RPMI7951 (cell line): ENCODE measurements at regions not wholly inside any gene's neighbourhood (a gene's known extent, or its start where the extent isn't known, plus 50 kb on each side); places are given as distances from the start of the nearest gene placed in this dataset.

ENCODE experiments used
- DNase-seq: peaks from one replicate; pipeline ENCODE4 v3.0.0-alpha.2; 2012; ENCODE audit warnings: low read depth

DNA sequence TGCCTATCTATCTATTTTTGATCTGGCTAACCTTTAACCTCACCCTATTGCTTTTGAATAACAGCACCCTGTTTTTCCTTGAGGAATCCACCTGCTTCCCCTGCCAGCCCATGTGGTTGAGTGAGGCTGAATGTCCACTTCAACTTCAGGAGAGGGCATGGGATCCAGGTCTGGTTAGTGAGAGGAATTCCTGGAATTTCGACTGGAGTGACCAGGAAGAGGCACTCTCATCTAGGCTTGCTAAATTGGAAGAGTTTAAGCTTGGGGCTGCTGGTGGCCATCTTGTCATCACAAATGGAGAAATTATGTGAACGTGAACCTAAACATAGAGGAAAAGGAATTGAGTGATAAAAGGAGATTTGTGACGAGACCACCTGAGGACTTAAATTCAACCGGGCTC is 322.1 kb downstream of the OSTF1 start:
- no peak for DNase-seq

DNA sequence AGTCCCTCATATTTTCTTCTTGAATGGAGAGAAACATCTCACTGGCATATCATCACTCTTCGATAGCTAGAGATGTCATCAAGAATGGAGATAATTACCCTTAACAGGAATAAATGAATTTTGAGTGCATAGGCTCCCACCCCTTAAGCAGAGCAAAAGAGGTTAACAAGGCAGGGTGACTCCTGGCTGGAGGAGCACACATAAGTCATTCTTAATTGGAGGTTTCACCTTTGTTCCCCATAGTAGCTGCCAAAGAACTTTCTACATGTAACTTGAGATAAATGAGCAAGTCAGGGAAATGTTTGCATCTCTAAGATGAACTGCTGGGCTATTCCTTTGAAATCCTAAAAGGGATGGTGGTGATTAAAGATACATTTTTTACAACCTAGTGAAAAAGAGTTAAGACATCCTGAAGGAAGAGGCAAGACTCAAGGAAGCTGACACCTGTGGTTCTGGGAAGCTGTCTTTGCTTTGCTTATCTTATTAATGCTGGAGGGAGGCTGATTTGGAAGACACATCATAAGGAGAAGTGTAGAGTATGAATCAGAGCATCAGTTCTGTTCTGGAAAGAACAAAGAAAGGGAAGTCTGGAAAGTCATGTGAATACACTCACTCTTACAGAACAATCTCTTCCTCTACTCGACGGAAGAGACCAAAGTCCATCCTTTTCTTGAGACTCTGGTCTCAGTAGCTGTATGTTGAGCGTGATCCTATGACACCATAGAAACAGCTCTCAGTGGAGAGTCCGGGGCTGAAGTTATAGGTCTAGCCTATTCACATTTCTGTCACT is 326.3 kb downstream of the OSTF1 start:
- no peak for DNase-seq

DNA sequence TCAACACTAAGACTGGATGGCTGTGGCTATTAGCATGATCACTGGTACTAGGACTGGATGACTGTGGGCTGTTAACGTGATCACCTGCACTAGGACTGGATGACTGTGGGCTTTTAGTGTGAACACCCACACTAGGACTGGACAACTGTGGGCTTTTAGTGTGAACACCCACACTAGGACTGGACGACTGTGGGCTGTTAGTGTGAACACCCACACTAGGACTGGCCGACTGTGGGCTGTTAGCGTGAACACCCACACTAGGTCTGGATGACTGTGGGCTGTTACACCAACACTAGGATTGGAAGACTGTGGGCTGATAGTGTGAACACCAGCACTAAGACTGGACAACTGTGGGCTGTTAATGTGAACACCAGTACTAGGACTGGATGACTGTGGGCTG is 329.2 kb downstream of the OSTF1 start:
- DNase-seq = no peak

DNA sequence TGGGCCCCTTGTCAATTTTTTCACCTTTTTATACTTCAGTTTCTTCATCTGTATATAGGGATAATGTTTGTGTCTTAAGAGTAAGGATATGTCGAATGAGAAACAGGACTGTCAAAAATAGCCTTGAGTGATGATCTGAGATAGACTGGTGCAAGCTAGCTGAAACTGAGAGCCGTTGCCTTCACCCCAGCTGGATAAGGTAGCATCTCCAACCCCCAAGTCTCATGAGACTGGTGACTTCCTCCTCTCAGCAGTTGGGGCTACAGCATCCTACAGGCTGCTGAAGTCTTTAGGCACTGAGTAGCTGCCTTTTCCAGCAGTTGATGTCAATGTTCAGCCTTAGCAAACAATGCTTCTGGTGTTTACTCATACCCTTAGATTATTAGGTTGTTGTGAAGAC is 330.2 kb downstream of the OSTF1 start:
- DNase-seq = no peak

DNA sequence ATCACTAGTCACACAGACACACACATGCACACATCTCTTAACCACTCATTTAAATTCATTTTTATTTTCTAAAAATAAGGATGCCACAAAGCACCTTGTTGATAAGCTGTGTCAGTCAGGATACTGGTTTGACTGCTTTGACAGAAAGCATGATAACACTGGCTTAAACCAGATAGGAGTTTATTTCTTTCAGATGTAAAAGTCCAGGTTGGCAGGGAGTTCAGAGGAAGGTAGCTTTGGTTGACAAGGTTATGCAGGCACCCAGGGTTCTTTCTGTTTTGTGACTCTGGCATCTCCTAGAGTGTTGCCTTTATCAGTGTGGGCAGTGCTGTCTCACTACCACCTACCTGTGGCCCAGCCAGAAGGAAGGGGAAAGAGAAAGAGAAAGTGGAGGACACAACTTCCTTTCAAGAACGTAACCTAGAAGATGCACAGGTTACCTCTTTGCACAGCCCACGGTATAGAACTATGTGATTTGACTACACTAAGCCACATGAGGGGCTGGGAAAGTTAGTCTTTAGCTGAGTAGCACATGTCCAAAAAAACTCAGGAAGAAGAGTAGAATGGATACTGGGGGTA is 334.7 kb downstream of the OSTF1 start:
- no peak for DNase-seq

DNA sequence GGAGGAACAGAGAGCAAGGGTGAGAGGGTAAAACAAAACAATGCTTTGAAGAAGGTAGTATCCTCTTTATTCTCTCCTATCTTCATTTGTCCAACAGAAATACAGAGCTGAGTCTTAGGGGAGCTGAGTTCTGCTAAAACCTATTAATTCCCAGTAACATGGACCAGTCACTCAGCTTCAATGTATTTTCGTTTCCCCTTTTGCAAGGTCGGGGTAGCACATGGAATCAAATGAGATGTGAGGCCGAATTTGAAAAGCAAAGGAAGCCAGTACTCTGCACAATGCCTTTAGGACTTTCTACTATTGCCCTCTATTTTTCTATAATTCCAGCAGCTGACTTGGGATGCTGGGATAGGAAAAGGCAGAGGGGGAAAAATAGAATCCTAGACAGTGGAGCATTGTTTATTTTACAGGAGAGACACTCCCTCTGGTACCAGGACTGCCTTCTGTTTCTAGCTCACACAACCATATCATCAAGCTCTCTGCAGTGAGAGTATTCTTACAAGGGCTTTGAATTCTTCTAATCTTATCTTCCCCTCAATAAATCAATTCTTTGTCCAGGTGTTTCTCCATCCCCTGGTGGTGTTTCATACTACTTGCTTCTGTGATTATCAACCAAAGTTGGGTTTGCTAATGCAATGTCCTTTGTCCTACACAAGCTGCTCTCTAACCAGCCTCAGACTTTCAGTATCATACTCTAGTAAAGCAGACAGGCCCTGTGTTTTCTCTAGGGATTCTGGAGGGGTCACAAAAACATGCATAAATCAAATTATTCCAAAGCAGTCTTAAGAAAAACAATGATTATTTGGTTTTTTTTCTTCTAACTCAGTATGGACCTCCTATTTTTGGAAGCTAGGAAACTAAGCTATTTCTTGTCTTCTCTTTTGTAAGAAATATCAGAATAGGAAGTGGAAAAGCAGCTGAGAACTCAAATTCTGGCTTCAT is 341.5 kb downstream of the OSTF1 start:
- DNase-seq = no peak

DNA sequence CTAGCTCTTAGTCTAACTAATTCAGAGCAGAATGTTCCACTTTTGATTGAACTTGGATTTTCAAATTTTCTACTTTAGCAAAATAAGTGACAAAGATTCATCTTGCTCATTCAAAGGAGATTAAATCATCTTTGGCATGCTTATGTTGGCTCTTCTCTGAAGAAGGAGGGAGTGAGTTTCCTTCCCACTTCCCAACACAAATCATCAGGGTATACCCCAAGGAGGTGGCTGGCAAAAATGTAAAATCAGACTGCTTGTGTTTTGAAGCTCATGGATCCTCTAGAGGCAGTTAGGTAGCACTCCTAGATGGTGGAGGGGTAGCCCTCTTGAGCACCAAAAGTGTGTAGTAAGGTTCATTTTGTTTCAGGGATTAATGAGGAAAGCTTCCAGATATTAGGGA is 343.1 kb downstream of the OSTF1 start:
- no peak for DNase-seq

DNA sequence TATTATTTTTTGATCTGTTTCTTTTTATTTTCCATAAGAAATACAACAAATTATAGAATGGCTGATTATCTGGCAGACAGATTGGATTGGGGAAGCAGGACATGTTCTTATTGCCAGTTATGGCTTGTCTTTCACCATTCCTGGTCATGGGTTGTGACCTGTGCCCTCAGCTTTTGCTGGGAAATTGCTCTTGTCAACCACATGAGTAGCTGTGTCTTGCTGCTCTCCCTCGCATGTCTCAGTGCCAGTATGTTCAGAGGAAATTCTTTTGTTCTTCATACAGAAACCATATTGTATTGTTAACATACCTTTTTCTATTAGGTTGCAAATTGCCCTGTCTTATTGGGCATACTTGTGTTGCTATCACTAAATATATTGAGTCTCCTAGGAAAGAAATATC is 344.1 kb downstream of the OSTF1 start:
- no peak for DNase-seq

DNA sequence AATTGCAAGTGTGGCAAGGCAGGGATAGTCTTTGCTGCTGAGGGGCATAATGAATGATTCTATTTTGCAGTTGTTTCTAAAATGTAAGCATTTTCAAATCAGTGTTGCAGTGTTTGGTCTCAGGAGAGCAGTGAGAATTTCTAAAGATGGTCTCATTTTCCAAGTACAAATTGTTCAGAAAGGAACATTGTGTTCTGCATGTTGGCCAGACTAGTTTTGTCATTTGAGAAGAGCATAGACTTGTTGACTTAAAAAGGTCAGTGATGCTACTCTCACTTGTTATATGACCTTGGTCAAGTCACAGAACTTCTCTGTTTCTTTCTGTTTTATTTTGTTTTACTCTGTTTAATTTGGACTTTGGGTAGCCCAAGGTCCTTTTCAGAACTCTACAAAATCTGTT is 344.6 kb downstream of the OSTF1 start:
- no peak for DNase-seq

DNA sequence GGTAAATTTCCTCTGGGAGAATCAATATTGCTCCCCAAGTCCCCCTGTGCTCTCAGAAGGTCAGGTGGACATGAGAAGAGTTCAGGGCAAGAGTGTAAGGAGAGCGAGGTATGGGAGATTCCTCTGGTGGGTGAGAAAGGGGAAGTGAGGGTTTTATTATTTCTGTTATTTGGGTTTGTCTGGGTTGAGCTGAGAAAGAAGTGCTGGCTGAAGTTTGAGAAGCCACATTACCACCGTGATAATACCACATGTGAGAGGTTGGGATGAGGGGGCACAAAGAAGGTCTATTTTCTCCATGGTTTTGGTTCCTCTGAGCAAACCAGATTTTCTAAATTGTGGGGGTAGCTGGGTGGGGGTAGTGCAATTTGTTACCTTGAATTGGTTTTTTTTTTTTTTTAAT is 350.4 kb downstream of the OSTF1 start:
- DNase-seq = no peak

DNA sequence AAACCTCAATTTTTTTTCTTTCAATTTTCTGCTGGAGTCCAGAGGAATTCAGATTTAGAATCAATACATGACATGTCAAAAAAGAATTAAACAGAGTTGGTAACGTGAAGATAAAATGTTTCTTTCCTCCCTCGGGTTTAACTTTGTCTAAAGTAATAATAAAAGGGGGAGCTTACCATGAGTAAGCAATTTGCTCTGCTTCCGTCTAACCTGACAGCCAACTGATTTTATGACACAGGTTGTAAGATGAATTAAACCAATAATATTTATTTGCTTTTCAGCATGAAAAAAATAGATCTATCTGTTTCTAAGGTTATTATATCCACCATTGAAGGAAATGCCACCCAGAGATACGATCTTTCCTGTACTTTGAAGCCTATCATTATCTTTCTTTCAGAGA is 352.6 kb downstream of the OSTF1 start:
- no peak for DNase-seq

DNA sequence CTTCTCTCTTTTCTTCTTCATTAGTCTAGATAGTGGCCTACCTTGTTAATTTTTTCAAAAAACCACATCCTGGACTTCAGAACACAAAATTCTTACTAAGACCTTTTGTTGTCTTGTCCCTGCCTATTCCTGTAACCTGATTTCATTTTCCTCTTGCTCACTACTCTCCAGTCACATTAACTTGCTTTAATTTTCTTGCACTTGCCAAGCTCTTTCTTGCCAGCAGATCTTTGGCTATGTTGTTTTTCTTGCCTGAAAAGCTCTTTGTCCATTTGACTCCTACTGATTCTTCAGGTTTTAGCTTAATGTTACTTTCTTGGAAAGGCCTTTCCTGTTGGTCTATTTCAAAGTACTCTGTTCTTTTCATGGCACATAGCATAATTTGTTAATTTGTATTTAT is 356.8 kb downstream of the OSTF1 start:
- DNase-seq = no peak

DNA sequence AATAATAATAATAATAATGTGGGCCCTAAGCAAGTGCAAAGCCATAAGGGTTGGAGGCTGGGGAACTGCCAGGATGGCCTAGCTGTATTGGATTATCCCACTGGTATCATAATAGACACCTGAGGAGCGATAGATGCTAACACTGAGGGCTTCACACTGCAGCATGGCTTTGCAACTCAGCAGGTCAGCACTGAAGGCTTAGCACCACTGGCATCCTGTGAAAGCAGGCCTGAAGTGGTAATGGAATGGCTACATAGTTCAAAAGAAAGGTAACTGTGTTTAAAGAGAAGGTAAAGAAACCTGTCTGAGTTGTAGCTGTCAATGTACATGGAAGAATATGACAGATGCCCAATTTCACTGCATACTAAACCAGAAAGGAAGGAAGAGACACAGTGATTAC is 359.0 kb downstream of the OSTF1 start:
- no peak for DNase-seq

DNA sequence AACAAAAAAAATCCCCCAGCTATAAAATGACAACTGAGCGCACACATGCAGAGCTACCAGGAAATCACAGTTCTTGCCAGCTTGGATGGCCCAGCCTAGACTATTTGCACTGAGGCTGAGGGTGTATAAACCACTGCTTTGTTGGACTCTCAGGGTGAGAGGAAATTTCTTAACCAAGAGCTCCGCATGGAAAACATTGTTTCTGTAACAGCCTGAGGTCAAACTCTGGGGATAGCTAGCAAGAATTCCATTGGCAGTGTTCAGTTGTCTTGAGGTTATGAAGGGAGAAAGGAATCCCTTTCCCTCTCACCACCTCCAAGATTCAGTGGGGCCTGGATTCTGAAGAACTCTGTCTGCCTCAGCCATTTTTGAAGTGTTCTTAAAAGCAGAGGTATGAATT is 360.0 kb downstream of the OSTF1 start:
- DNase-seq = no peak

DNA sequence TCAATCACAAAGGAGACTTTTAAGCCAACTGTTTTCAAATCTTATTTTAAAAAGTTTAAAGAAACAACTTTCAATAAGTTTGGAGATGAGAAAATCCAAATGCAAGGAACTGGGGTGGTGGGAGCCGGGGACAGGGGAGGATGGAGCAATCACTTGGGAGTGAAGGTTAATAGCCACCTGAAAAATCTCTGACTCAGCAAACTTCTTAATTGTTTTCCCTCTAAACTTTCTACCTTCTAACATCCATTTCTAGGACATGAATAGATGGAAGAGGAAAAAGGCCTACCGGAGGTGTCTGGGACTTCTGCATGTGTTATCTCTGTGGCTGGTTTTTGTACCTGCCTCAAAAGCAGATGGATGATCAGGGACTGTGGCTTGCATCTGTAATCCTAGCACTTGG is 360.6 kb downstream of the OSTF1 start:
- DNase-seq = no peak

DNA sequence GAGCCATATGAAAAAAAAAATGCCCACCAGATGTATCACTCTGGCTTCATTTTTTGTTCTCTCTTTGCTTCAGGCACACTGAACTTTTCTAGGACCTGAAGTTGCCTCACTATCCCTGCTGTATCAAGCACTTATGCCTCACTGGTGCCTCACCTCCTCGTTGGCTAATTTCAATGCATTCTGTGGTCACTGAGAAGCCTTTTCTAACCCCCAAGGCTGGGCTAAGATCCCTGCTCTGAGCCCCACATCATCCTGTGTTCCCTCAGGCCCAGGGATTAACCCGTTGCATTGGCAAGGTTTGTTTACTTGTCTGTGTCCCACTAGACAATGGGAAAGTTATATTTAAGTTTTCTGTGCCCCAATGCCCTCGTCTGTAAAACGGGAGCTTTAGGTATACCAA is 362.7 kb downstream of the OSTF1 start:
- no peak for DNase-seq

DNA sequence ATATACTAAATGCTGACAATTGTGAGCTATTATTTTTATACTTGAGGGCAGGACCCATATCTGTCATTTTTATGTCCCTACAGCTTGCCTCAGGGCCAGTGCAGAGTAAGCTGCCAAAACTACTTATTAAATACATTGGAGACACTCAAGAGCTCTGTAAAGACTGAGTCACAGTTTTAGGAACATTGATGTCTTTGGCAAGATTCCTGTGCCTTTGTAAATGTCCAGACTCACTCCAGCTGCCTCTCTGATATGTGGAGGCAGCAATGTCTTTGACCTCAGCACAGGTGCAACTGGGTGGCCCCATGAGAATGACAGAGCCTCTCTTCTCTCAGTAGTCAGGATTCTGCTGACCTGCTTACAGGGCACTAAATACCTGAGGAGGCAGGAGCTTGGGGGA is 363.2 kb downstream of the OSTF1 start:
- DNase-seq = no peak

DNA sequence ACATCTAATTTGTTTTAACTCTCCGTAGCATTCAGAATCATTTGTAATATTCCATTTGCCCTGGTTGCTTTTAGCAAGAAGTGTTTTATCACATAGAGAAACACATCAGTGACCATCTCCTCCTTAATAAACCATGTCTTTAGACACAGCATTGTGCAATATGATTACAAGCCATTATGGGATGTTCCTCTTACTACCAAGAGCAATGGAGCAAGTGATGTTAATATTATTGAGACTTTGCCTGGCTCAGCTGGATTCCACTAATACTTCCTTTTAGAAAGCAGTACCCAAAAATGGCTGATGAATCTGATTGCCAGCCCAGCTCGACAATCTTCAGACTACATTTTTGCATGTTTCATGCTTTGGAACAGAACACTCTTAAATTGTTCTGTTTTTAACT is 364.2 kb downstream of the OSTF1 start:
- no peak for DNase-seq

DNA sequence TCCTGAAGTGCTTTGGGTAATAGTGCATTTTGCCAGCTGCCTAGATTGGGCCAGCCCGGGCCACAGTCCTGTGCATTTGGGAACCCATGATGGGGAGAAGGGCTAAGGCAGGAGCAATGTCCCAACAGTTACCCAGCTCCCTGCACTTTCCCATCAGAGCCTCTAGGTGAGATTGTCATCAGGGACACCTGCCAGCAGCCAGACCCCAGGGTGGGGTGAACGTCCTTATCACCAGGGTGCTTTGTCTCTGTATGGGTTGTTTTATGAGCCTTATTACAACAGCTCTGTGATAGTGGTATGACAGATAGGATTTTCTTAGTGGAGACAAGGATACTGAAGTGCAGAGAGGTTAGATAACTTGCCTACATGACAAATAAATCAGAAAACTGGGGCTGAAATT is 365.7 kb downstream of the OSTF1 start:
- DNase-seq = no peak

DNA sequence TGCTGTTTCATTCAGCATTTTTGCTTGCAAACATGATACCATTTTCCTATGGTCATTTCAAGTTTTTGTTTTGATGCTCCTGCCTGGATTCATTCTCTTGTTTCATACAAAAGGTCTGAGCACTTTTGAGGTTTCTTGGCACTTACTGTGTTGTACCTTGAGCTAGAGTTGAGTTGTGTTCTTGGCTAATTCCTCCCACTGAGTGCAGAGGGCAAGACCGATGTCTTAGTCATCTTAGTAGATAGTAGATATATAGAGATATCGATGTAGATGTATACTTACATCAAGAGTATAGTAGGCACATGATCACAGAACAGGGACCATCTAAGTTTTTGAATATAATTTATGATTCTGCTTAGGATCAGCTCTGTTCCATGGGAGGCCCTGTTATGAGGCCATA is 366.6 kb downstream of the OSTF1 start:
- no peak for DNase-seq

DNA sequence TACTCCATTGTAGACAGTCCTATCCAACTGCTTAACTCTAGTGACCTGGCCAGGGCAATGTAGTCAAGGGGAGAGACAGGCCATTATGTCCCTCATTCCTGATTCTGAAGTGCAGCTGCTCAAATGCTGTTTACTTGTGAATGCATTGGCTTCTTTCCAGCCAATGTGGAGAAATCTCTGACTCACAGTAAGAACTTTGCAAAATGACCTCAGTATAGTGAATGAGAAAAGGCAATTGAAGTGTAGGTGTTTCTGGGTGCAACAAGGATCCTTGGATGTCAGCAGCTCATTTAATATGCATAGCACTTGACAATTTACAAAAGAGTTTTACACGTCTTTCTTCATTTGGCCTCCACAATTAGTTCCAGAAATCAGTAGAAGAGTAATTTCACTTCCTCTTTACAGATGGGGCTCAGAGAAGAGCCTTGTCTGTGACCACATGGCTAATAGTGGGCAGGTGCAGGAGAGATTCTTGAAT is 367.2 kb downstream of the OSTF1 start:
- DNase-seq = no peak

DNA sequence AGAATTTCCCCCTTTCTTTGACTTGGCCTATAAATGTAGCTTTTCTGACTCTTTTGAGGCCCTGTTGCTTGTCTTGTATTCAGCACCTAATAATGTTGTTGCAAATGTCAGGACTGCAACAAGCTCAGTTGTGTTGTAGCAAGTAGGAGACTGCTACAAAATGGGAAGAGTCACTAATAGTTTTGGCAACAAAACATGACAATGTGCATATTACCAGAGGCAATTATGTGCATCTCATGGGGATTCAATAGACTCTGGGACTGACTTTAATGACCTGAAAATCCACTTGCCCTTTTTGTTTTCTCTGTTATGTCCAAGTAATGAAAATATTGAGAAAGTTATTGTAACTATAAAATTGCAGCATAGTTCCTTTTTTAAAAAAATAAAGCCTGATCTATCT is 368.4 kb downstream of the OSTF1 start:
- no peak for DNase-seq
